Mucosa of rectum (tissue), 2 donors: ENCODE measurements at regions not wholly inside any gene's neighbourhood (a gene's known extent, or its start where the extent isn't known, plus 50 kb on each side); places are given as distances from the start of the nearest gene placed in this dataset.
A peak's percentile ranks its signal among the peaks of the same experiment; 100 is the strongest.

Experiments used
- H3K27ac ChIP-seq, 2 donors: one replicate each; pipeline ENCODE4 v1.7.0; 2013; ENCODE audit warnings: inconsistent platforms in 2 of 2, low read depth in 2 of 2, low read length in 2 of 2
- H3K27me3 ChIP-seq, 2 donors: one replicate each; pipeline ENCODE4 v1.7.0; 2013; ENCODE audit warnings: low read length in 2 of 2; ENCODE audit not compliant: control insufficient read depth in 2 of 2, insufficient read depth in 2 of 2
- H3K36me3 ChIP-seq, 2 donors: one replicate each; pipeline ENCODE4 v1.7.0; 2013; ENCODE audit warnings: low read length in 2 of 2; ENCODE audit not compliant: control insufficient read depth in 2 of 2, insufficient read depth in 2 of 2
- H3K4me1 ChIP-seq, 2 donors: one replicate each; pipeline ENCODE4 v1.7.0; 2013; ENCODE audit warnings: low read length in 2 of 2, mild to moderate bottlenecking in 1 of 2; ENCODE audit not compliant: control insufficient read depth in 2 of 2, insufficient read depth in 2 of 2
- H3K4me3 ChIP-seq, 2 donors: one replicate each; pipeline ENCODE4 v1.7.0; 2013; ENCODE audit warnings: low read length in 2 of 2
- H3K9ac ChIP-seq, 2 donors: one replicate each; pipeline ENCODE4 v1.7.0; 2013; ENCODE audit warnings: low read length in 2 of 2, low read depth in 1 of 2, mild to moderate bottlenecking in 1 of 2
- H3K9me3 ChIP-seq, 2 donors: one replicate each; pipeline ENCODE4 v1.7.0; 2013; ENCODE audit warnings: low read length in 2 of 2; ENCODE audit not compliant: control insufficient read depth in 2 of 2
- donor health status: healthy.
- donor health status: Normal muscosa, but diverticular disease.

- no peak overlapping the region for H3K4me3 ChIP-seq
- no peak overlapping the region for H3K9ac ChIP-seq
- H3K27ac ChIP-seq, result no peak overlapping the region
- no peaks in the 10 kb centered on the region for H3K27me3 ChIP-seq
- peaks cover 0 to 2% of the 10 kb centered on the region in 2 donors for H3K4me1 ChIP-seq
- no peaks in the 10 kb centered on the region for H3K36me3 ChIP-seq
- no peaks in the 10 kb centered on the region for H3K9me3 ChIP-seq
Observed at GRCh38 chr12:92324849-92325500, 179.3 kb upstream of the BTG1 start.

GRCh38 chr12:92312463-92312964 is 166.9 kb upstream of the BTG1 start:
- no peaks in the 10 kb centered on the region for H3K36me3 ChIP-seq
- H3K27ac ChIP-seq, result no peak overlapping the region
- no peak overlapping the region for H3K4me3 ChIP-seq
- no peaks in the 10 kb centered on the region for H3K4me1 ChIP-seq
- H3K9ac ChIP-seq, result no peak overlapping the region
- no peaks in the 10 kb centered on the region for H3K27me3 ChIP-seq
- H3K9me3 ChIP-seq, result no peaks in the 10 kb centered on the region

DNA sequence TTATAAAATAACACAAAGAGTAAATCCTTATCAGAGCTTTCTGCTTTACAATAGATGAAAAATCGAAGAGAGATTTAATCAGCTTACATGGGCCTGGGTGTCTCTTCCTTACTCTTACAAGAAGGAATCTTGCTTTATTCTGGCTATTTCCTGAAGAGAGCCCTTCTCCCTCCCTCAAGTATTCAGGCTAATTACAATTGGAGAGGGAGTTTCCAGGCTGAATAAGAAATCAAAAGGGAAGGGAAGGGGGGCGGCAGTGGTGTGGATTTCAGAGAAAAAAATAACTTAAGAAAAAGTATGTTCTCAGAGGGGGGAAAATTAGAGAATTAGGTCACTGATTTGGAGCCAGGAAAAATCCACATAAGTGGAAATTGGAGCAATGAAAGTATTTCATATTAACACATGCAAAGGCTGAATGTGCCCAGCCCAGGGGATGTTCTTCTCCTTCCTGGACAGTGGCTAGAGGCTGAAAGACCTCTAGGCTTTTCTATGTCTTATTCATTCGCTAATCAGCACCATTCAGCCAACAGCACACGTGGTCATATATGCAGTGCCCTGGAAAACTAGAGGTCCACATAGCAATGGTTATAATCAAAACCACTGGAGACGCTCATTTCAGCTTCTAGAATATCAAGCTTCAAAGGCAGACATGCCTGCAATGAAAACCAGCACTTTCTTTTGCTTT is 158.9 kb upstream of the BTG1 start:
- Histone ChIP-seq H3K27ac (no peak overlapping the region), H3K9me3 (no peaks in the 10 kb centered on the region), H3K4me1 (no peaks in the 10 kb centered on the region), H3K36me3 (no peaks in the 10 kb centered on the region), H3K9ac (no peak overlapping the region), H3K27me3 (no peaks in the 10 kb centered on the region), H3K4me3 (no peak overlapping the region)

- H3K4me1 ChIP-seq, result no peaks in the 10 kb centered on the region
- H3K9ac ChIP-seq, result no peak overlapping the region
- H3K9me3 ChIP-seq, result no peaks in the 10 kb centered on the region
- H3K27me3 ChIP-seq, result no peaks in the 10 kb centered on the region
- H3K4me3 ChIP-seq, result no peak overlapping the region
- H3K36me3 ChIP-seq, result no peaks in the 10 kb centered on the region
- no peak overlapping the region for H3K27ac ChIP-seq
Observed at GRCh38 chr12:92302041-92302829, 156.6 kb upstream of the BTG1 start.

DNA sequence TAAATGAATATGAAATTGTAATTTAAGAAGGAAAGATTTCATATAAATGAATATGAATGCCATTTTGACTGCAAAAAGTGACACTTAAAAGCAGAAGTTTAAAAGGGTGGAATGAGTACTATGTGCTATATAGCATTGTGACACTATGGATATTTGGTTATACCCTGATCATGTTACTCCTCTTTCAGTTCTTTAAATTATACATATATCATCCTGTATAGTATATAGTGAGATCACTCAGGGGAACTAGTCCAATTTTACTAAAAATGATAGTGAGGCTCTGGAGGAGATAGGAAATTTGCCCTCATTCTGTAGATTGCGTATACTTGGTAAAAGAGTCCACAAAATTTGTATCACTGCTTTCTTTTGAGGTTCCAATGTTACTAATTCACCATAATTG is 155.7 kb upstream of the BTG1 start:
- H3K9ac ChIP-seq, result no peak overlapping the region
- H3K9me3 ChIP-seq, result no peaks in the 10 kb centered on the region
- H3K27me3 ChIP-seq, result no peaks in the 10 kb centered on the region
- no peak overlapping the region for H3K4me3 ChIP-seq
- no peaks in the 10 kb centered on the region for H3K4me1 ChIP-seq
- H3K36me3 ChIP-seq, result no peaks in the 10 kb centered on the region
- H3K27ac ChIP-seq, result no peak overlapping the region

GRCh38 chr12:92300777-92301176 is 155.1 kb upstream of the BTG1 start:
- Histone ChIP-seq H3K4me3 (no peak overlapping the region), H3K9ac (no peak overlapping the region), H3K27ac (no peak overlapping the region), H3K4me1 (no peaks in the 10 kb centered on the region), H3K9me3 (no peaks in the 10 kb centered on the region), H3K27me3 (no peaks in the 10 kb centered on the region), H3K36me3 (no peaks in the 10 kb centered on the region)

DNA sequence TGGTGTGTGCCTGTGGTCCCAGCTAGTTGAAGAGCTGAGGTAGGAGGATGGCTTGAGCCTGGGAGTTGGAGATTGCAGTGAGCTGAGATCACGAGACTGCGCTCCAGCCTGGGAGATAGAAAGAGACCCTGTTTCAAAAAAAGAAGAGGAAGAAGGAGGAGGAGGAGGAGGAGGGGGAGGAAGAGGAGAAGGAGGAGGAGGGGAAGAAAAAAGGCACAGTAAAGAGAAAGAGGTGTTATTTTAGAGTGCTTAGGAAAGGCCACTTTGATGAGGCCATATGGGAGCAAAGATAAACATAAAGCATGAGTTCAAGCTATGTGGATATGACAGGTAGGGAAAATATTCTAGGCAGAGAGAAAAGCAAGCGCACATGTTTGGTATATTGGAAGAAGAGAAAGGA is 154.1 kb upstream of the BTG1 start:
- H3K4me1 ChIP-seq, result no peaks in the 10 kb centered on the region
- H3K27ac ChIP-seq, result no peak overlapping the region
- H3K9me3 ChIP-seq, result no peaks in the 10 kb centered on the region
- H3K36me3 ChIP-seq, result no peaks in the 10 kb centered on the region
- H3K4me3 ChIP-seq, result no peak overlapping the region
- H3K27me3 ChIP-seq, result no peaks in the 10 kb centered on the region
- H3K9ac ChIP-seq, result no peak overlapping the region

GRCh38 chr12:92299344-92299743 is 153.7 kb upstream of the BTG1 start:
- Histone ChIP-seq H3K27me3 (no peaks in the 10 kb centered on the region), H3K27ac (no peak overlapping the region), H3K36me3 (no peaks in the 10 kb centered on the region), H3K9me3 (no peaks in the 10 kb centered on the region), H3K4me1 (no peaks in the 10 kb centered on the region), H3K4me3 (no peak overlapping the region), H3K9ac (no peak overlapping the region)

DNA sequence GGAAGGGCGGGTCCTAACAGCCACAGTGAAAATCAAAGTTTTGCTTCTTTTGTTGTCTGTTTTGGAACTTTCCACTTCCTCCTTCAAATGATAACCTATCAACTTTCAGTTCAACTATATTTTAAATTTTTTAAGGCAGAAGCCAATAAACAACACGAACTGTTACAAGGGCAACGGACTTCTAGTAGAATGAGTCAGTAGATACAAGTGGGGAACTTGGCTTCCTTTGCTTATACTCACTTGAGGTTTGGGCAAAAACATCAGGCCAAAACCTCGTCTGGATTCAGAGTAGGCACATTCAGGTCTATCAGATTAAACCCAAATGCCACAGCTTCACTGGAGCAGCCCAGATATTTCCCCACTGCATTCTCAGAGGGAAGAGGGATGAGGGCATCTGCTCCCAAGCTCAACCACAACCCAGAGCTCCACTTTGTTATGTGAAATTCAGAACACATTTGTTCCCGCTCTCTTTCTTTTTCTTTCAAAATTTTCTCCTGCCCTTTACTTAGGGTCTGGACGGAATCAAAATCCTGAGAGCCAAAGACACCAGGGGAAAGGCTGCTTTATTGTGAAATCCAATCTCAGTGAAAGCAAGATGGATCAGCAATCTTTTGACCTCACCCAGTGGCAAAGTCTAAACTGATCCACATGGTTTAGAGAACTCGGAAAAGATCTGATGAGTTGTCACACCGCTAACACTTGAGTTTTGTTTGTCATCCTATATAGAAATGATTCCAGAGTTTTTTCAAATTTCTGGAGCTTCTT is 152.5 kb upstream of the BTG1 start:
- H3K9ac ChIP-seq, result no peak overlapping the region
- H3K27ac ChIP-seq, result peak overlapping the region in 1 of 2 donors; percentile 24

More for the DNA sequence above, 152.5 kb upstream of the BTG1 start:
- Histone ChIP-seq H3K9me3 (no peaks in the 10 kb centered on the region), H3K4me3 (no peak overlapping the region), H3K4me1 (no peaks in the 10 kb centered on the region), H3K36me3 (no peaks in the 10 kb centered on the region), H3K27me3 (no peaks in the 10 kb centered on the region)
